Hepatocyte (in vitro differentiated cells): ENCODE measurements at regions not wholly inside any gene's neighbourhood (a gene's known extent, or its start where the extent isn't known, plus 50 kb on each side); places are given as distances from the start of the nearest gene placed in this dataset.

Source experiments
- DNase-seq: peaks from one replicate; pipeline ENCODE4 v3.0.0-alpha.2; 2016; ENCODE audit warnings: low spot score
- H2AFZ ChIP-seq: fragments of 200-600 bp; sonication (generic); 2 replicates; pipeline ENCODE4 v1.6.0; 2016; ENCODE audit warnings: antibody characterized with exemption, mild to moderate bottlenecking
- H3K27ac ChIP-seq: fragments of 200-600 bp; sonication (generic); 2 replicates; pipeline ENCODE4 v1.5.1; 2016; ENCODE audit warnings: mild to moderate bottlenecking
- H3K27me3 ChIP-seq: fragments of 200-600 bp; sonication (generic); 2 replicates; pipeline ENCODE4 v1.6.1; 2016
- H3K36me3 ChIP-seq: fragments of 200-600 bp; sonication (generic); replicated peaks from 2 replicates; pipeline ENCODE4 v1.5.1; 2016; ENCODE audit warnings: low read depth; ENCODE audit not compliant: insufficient read depth
- H3K4me1 ChIP-seq: fragments of 200-600 bp; sonication (generic); 2 replicates; pipeline ENCODE4 v1.5.1; 2016; ENCODE audit warnings: mild to moderate bottlenecking, moderate library complexity; ENCODE audit not compliant: insufficient read depth
- H3K4me2 ChIP-seq: fragments of 200-600 bp; sonication (generic); 2 replicates; pipeline ENCODE4 v1.6.0; 2016
- H3K4me3 ChIP-seq: fragments of 200-600 bp; sonication (generic); 2 replicates; pipeline ENCODE4 v1.5.1; 2016; ENCODE audit warnings: mild to moderate bottlenecking
- H3K79me2 ChIP-seq: fragments of 200-600 bp; sonication (generic); 2 replicates; pipeline ENCODE4 v1.6.0; 2017; ENCODE audit warnings: mild to moderate bottlenecking
- H3K9me2 ChIP-seq: fragments of 200-600 bp; sonication (generic); replicated peaks from 2 replicates; pipeline ENCODE4 v1.6.0; 2017; ENCODE audit warnings: mild to moderate bottlenecking; ENCODE audit not compliant: insufficient read depth
- H3K9me3 ChIP-seq: fragments of 200-600 bp; sonication (generic); 2 replicates; pipeline ENCODE4 v1.5.1; 2016; ENCODE audit warnings: low read depth, mild to moderate bottlenecking
- H4K20me1 ChIP-seq: fragments of 200-600 bp; sonication (generic); 2 replicates; pipeline ENCODE4 v1.6.0; 2016; ENCODE audit warnings: mild to moderate bottlenecking; ENCODE audit not compliant: insufficient read depth, poor library complexity, severe bottlenecking
- CTCF ChIP-seq: fragments of 200-600 bp; sonication (generic); IDR thresholded peaks from 2 replicates; pipeline ENCODE4 v1.5.1; 2016; ENCODE audit warnings: antibody characterized with exemption, mild to moderate bottlenecking; ENCODE audit not compliant: poor library complexity
- EZH2 ChIP-seq: fragments of 200-600 bp; sonication (generic); IDR thresholded peaks from 2 replicates; pipeline ENCODE4 v1.6.1; 2016; ENCODE audit warnings: antibody characterized with exemption, mild to moderate bottlenecking, borderline replicate concordance
- EZH2phosphoT487 ChIP-seq: fragments of 200-600 bp; sonication (generic); IDR thresholded peaks from one replicate; pipeline ENCODE4 v1.6.1; 2018; ENCODE audit warnings: antibody characterized with exemption, mild to moderate bottlenecking, low read depth, moderate library complexity; ENCODE audit not compliant: unreplicated experiment, severe bottlenecking
- WGBS: methylation state at CpG from one replicate; pipeline ENCODE4 v1.1.6; 2016; ENCODE audit warnings: low lambda C conversion rate; ENCODE audit errors: missing lambda C conversion rate; 5-methylcytosine and 5-hydroxymethylcytosine counted together

- peak; percentile 68 for DNase-seq
- Histone ChIP-seq H3K9me3 (no peaks in the 10 kb centered on the region), H3K4me1 (peaks cover 8% of the 10 kb centered on the region), H3K27ac (peak overlapping the region; percentile 95), H3K36me3 (no peaks in the 10 kb centered on the region), H3K9me2 (no peaks in the 10 kb centered on the region), H3K4me2 (peak overlapping the region; percentile 57), H2AFZ (no peak overlapping the region), H4K20me1 (no peaks in the 10 kb centered on the region), H3K4me3 (no peak overlapping the region), H3K79me2 (no peaks in the 10 kb centered on the region), H3K27me3 (no peaks in the 10 kb centered on the region)
- TF ChIP-seq EZH2 (no peak), EZH2phosphoT487 (no peak), CTCF (no peak)
- WGBS, result 58% methylated on average over 11 of the region's 11 CpGs
Observed at GRCh38 chr6:26295691-26296555, 69.1 kb upstream of the BTN3A2 start.

GRCh38 chr6:26296556-26296856, 68.5 kb upstream of the BTN3A2 start:
- no peak for DNase-seq
- TF ChIP-seq EZH2phosphoT487, result no peak
- TF ChIP-seq EZH2, result no peak
- no peak for TF ChIP-seq CTCF
- no peaks in the 10 kb centered on the region for H3K79me2 ChIP-seq
- no peak overlapping the region for H2AFZ ChIP-seq
- H3K9me2 ChIP-seq, result no peaks in the 10 kb centered on the region
- no peak overlapping the region for H3K4me3 ChIP-seq
- no peaks in the 10 kb centered on the region for H4K20me1 ChIP-seq
- H3K4me1 ChIP-seq, result peaks cover 8% of the 10 kb centered on the region
- no peaks in the 10 kb centered on the region for H3K27me3 ChIP-seq
- no peaks in the 10 kb centered on the region for H3K9me3 ChIP-seq
- no peak overlapping the region for H3K4me2 ChIP-seq
- no peaks in the 10 kb centered on the region for H3K36me3 ChIP-seq
- H3K27ac ChIP-seq, result peak overlapping the region; percentile 95
- WGBS, result 85% methylated on average over 2 of the region's 2 CpGs

- H3K27ac ChIP-seq, result peak overlapping the region; percentile 95
- WGBS, result 75% methylated on average over 4 of the region's 4 CpGs
Observed at GRCh38 chr6:26296857-26297648, 67.9 kb upstream of the BTN3A2 start.

More at GRCh38 chr6:26296857-26297648, 67.9 kb upstream of the BTN3A2 start:
- H3K4me3 ChIP-seq, result no peak overlapping the region
- DNase-seq, result peak; percentile 32
- H3K9me2 ChIP-seq, result no peaks in the 10 kb centered on the region
- H3K4me1 ChIP-seq, result peaks cover 8% of the 10 kb centered on the region
- H3K9me3 ChIP-seq, result no peaks in the 10 kb centered on the region
- no peaks in the 10 kb centered on the region for H3K79me2 ChIP-seq
- no peak overlapping the region for H2AFZ ChIP-seq
- H3K36me3 ChIP-seq, result no peaks in the 10 kb centered on the region
- no peak overlapping the region for H3K4me2 ChIP-seq
- TF ChIP-seq EZH2 (no peak), CTCF (no peak), EZH2phosphoT487 (no peak)
- no peaks in the 10 kb centered on the region for H4K20me1 ChIP-seq
- no peaks in the 10 kb centered on the region for H3K27me3 ChIP-seq
